Astrocyte (in vitro differentiated cells and primary cell): ENCODE measurements at regions not wholly inside any gene's neighbourhood (a gene's known extent, or its start where the extent isn't known, plus 50 kb on each side); places are given as distances from the start of the nearest gene placed in this dataset.

Source experiments
- CTCF ChIP-seq: IDR thresholded peaks from 2 replicates; pipeline ENCODE4 v1.5.1; 2011; ENCODE audit warnings: low read depth, mild to moderate bottlenecking, inconsistent platforms, low read length, moderate library complexity; ENCODE audit not compliant: insufficient read depth
- EZH2 ChIP-seq: IDR thresholded peaks from 2 replicates; pipeline ENCODE4 v1.6.1; 2012; ENCODE audit warnings: mild to moderate bottlenecking, low read length, inconsistent platforms; ENCODE audit not compliant: insufficient read depth

- TF ChIP-seq CTCF (no peak), EZH2 (no peak)
Measured at GRCh38 chr9:21670374-21670773, 132.1 kb upstream of the MTAP start.
